Tibial nerve (tissue), 3 donors: ENCODE measurements at regions not wholly inside any gene's neighbourhood (a gene's known extent, or its start where the extent isn't known, plus 50 kb on each side); places are given as distances from the start of the nearest gene placed in this dataset.

ENCODE experiments used
- CTCF ChIP-seq, 5 experiments: fragments of 200-600 bp in 3 of 5; fragments of 450-650 bp in 2 of 5; sonication (generic) in 3 of 5; IDR thresholded peaks; one replicate each; pipeline ENCODE4 v1.5.1; 2016 to 2019; ENCODE audit warnings: antibody characterized with exemption in 5 of 5, mild to moderate bottlenecking in 3 of 5, moderate library complexity in 2 of 5
- POLR2A ChIP-seq, 2 donors: fragments of 450-650 bp; IDR thresholded peaks; one replicate each; pipeline ENCODE4 v1.6.1; 2017; ENCODE audit warnings: antibody characterized with exemption in 2 of 2, mild to moderate bottlenecking in 2 of 2, moderate library complexity in 2 of 2

- no peak for TF ChIP-seq CTCF (IDR thresholded peaks at IDR 0.05)
- TF ChIP-seq POLR2A (IDR thresholded peaks at IDR 0.05) = no peak
Observed at GRCh38 chr12:58009405-58010195, 68.2 kb downstream of the ATP23 start.
